HG02852 (cell line): ENCODE measurements at regions not wholly inside any gene's neighbourhood (a gene's known extent, or its start where the extent isn't known, plus 50 kb on each side); places are given as distances from the start of the nearest gene placed in this dataset.

Experiments used
- ATAC-seq: cut with Tn5 transposase; IDR thresholded peaks from one replicate; pipeline ENCODE4 v1.9.1; 2021; ENCODE audit warnings: mild to moderate bottlenecking, moderate library complexity; ENCODE audit not compliant: unreplicated experiment

DNA sequence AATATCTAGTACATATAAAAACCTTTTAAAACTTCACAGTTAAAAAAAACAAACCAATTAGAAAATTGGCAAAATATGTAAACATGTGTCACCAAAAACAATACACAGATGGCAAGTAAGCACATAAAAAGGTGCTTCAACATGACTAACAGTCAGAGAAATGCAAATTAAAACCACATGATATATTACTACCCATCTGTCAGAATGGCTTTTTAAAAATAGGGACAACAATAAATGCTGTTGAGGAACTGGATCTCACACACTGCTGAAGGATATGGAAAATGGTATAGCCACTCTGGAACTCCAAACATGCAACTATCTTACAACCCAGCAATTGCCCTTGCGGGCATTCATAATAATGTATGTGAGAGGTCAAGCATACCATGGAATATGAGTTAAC lies 1153.6 kb downstream of the FLRT2 start:
- ATAC-seq, result no peak

DNA sequence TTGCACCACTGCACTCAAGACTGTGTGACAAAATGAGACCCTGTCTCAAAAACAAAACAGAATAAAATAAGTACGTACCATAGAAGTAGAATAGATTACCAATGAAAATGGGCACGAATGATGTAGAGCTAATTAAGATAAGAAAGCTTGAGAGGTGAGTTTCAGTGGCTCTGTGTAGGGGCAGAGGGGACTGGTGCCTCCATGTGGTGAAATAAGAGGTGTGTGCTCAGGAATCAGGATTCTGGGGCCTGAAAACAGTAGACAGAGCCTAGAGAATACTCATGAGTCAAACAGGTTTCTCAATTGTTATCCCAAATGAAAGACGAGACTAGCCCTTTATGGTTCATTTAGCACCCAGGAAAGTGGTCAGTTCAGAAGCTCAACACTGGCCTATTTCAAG lies 1145.1 kb downstream of the FLRT2 start:
- no peak for ATAC-seq

DNA sequence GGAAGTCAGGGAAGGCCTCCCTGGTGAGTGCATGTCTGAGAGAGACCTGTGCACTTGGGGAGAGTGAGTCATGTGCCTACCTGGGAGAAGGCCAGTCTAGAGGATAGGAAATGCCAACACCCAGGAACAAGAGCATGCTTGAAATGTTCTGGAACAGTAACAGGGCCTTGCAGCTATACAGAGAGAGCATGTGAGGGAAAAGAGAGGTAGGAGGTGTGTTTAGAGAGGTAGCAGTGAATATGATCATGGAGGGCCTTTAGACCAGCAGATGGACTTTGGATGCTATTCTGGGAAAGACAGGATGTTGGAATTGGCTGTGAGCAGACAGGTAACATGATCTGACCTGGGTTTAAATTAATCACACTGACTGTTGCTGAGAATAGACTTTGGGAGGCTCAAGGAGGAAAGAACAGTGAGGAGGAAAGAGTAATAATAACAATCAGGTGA lies 1143.6 kb downstream of the FLRT2 start:
- no peak for ATAC-seq

DNA sequence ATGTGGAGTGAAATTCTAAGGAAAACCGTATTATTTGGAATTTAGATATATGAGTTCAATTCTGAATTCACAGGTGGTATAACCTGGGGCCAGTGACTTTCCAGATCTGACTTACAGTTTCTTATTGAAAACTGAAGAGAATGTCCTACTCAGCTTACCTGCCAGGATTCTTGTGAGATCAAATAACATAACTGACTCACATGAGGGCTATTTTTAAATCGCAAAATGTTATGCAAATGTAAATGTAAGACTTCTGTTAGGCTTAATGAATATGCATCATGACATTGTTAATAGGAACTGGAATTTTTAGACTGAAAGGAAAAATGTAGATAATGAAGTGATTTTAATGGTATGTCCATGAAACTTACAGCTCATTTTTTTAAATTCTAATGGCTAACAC lies 1142.1 kb downstream of the FLRT2 start:
- ATAC-seq, result no peak

DNA sequence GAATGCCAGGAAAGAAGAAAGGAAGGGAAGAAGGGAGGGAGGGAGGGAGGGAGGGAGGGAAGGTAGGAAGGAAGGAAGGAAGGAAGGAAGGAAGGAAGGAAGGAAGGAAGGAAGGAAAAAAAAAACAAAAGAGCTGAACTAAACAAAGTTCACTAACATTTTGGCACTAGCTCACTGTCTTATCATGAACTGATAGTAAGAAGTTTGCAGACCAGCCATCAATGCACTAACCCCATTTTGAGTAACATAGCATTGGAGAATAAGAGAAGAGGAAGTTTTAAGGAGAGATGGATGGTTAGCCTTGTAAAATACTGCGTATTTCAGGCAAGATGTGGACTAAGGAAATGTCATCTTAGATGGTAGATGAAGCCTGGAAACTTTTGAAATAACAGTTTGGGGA lies 1136.0 kb downstream of the FLRT2 start:
- ATAC-seq, result no peak

DNA sequence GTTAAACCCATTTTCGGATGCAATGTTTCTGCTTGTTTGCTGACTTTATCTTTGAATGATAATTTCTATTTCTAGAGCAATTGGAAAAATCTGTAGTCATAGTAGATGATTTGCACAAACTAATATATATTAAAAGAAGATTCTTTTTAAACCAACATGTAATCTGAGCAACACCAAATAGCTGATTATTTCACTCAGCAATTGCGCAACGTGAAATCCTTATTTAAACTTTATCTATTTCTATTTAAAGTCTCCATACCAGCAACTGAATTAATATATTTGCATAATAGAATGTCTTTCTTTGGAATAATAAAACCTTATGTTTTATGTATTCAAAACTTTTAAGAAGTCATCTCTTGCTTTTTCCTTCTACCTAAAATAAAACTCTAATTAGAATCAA lies 1132.4 kb downstream of the FLRT2 start:
- ATAC-seq, result no peak

DNA sequence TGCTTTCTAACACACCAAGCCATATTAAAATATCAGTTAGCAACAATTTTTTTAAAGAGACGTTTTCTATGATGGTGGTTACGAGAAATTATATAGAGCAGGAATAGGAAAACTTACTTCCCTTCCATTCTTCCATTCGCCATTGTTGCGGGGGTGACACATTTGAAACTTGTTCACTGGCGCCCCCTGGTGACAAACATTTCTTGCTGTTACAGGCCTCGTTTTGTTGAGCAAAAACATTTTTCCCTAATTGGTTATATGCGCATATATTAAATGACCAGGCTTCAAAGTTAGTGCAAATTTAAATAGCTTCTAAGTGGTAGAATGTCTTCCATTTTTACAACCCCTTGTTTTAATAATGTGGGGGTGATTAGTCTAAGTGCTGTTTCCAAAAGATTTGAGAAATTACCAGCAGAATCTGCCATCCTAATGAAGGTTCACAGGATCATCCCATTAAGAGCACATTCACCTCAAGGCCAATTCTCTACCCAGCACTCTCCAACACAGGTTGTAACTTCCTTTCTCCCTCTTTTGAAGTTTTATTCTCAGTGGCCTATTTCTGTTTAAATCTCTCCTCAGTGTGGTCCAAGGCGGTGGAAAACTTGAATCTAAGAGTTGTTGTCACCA lies 1124.7 kb downstream of the FLRT2 start:
- ATAC-seq, result no peak

DNA sequence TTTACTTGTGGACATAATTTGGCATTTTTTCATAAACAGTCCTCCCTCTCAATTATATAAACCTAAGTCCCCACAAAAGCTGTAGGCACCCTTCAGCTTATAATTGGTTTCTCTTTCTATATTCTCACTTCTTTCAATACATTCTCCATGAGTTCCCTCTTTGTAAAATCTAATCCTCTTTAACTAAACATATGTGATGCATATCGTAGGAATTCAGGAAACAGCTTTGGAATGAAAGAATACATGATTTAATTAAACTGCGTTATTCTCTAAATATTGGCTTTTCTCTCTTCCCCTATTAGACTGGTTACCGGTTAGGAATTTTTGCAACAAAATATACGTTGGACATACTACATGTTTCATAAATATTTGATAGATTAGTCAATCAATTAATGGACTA lies 1122.6 kb downstream of the FLRT2 start:
- no peak for ATAC-seq

DNA sequence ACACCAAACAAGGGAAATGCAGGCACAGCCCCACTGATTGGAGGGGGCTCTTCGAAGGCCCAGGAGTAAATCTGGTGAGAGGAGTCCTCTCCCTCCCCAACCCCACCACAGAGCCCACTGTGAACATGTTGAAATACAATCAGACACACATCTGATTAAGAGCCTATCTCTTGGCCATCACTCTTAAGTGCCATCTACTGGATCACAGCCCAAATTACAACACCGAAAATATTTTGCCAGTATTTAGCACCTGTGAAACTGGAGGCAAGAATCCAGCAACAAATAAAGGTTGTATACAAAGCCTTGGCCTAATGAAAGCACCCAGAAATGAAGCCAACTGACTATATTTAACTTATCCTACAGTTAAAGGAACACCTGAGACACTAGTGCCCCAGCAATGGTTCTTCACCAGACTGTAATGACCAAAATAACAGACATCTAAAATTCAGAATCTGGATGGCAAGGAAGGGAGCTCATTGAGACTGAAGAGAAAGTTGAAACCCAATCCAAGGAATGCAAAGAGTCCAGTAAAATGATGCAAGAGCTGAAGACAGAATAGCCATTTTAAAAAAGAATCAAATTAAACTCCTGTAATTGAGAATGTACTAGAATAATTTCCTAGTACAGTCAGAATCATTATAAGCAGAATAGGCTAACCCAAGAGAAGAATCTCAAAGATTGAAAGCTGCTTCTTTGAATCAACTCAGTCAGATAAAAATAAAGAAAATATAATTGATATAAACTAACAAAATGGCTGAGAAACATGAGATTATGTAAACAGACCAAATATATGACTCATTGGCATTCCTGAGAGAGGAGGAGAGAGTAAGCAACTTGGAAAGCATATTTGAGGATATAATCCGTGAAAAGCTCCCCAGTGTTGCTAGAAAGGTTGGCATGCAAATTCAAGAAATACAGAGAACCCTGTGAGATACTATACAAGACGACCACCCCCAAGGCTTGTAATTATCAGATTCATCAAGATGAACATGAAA lies 1117.0 kb downstream of the FLRT2 start:
- ATAC-seq, result no peak

DNA sequence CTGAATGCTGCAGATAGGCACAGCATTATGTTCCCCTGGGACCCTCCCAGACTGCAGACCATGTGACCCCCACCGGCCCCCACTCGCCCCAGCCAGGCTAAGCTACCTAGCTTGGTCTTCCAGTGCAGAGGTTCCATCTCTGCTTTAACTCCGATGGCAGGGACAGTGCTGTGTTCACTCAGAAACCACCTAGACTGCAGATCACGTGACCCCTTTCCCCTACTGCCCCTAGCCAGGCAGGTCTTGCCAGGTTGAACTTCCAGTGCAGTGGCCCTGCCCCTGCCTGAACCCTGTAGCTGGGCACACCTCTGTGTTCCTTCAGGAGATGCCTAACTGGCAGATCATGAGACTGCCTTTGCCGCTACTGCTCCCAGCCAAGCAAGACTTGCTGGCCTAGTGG lies 1116.2 kb downstream of the FLRT2 start:
- no peak for ATAC-seq

DNA sequence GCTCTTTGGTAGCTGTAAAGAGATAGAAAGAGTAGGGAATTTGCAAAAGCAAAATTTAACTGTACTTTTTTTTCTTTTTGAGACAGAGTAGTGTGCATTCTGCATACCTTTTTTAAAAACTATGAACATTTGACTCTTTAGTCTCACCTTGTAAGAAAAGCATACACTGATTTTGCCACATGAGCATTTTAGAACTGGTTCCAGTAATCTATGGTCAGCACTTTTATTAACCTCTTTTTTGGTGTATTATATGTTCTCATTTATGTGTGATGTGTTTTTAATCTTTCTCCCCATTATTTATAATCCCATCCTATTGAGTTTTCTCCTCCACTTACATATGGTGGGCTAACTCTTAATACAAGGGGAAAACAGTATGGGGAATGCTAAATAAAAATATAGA lies 1111.4 kb downstream of the FLRT2 start:
- no peak for ATAC-seq

DNA sequence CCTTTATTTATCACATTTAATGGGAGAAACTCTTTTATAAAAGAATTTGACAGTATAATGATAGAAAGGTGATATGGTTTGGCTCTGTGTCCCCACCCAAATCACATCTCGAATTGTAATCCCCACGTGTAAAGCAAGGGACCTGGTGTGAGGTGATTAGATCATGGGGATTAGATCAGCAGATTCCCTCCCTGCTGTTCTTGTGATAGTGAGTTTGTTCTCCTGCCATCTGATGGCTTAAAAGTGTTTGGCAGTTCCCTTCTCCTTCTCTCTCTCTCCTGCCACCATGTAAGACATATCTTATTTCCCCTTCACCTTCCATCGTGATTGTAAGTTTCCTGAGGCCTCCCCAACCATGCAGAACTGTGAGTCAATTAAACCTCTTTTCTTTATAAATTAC lies 1110.3 kb downstream of the FLRT2 start:
- no peak for ATAC-seq

DNA sequence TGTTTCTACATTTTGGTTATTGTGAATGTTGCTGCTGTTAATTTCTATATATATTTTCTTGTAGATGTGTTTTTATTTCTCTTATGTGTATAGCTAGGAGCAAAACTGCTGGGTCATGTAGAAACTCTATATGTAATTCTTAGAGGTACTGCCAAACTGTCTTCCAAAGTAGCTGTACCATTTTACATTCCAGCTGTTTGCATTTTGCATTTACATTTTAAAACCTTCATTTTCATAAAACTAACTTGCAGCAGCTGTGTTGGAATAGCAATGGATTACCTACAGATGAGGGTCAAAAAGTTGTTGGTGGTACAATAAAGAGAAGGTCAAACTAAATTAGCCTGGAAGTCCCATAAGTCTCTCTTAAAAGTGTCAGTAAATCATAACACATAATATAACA lies 1109.7 kb downstream of the FLRT2 start:
- ATAC-seq, result no peak

DNA sequence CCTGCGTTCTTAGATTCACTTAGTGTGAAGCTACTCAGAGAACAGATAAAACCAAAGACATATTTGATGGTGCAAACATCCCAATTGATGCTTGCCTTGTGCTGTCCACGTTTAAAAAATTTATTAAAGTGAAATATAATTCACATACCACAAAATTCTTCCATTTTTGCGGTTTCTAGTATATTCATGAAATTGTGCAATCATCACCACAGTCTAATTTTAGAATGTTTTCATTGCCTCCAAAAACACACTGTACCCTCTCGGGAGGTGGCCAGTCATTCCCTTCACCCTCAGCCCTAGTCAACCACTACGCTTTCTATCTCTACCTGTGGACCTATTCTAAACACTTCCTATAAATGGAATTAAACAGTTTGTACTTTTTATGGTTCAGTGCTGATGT lies 1109.2 kb downstream of the FLRT2 start:
- no peak for ATAC-seq

DNA sequence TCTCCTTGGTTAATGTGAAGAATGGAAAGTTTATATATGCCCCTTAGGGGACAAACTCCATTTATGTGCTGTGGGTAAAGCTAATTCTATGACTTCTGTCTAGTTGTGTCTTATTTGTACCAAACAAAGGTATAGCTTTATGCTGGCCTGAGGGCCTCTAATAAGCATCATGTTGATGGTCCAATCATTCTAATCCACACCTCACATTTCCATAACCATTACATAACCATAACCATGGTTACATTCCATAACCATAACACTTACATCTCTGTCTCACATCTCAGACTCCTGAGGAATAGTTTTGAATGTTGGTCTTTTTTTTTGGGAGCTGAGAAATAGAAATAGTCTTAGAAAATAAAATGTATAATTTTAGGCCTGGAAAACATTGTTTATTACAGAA lies 1097.1 kb downstream of the FLRT2 start:
- ATAC-seq, result no peak

DNA sequence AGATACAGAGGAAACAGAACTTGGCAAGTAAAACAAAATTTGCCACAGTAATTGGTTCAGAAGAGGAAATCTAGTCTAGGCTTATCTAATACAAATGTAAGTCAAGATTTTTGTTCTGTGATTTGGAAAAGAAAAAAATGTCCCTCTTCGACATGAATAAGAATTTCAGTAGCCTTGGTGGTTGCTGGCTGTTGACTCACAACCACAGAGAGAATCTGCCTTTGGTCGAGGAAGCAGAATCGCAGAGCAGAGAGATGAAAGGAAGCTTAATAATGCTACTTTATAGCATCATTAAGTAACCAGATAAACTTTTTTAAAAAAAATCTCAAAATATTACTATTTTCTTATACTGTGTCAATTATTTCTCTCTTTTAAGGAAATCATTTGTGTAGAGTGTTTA lies 1096.6 kb downstream of the FLRT2 start:
- no peak for ATAC-seq

DNA sequence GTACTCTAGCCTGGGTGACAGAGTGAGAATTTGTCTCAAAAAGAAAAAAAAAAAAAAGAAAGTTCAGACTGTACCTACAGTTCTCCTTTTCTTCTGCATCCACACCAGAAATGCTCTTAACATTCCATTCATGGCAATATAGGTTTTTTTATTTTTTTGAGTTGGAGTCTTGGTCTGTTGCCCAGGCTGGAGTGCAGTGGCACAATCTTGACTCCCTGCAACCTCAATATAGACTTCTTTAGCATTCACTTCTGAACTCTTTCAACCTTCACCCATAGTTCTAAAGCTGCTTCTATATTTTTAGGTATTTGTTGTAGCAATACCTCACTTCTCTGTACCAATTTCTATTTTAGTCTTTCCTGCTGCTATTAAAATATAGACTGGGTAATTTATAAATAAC lies 1095.7 kb downstream of the FLRT2 start:
- ATAC-seq, result no peak

DNA sequence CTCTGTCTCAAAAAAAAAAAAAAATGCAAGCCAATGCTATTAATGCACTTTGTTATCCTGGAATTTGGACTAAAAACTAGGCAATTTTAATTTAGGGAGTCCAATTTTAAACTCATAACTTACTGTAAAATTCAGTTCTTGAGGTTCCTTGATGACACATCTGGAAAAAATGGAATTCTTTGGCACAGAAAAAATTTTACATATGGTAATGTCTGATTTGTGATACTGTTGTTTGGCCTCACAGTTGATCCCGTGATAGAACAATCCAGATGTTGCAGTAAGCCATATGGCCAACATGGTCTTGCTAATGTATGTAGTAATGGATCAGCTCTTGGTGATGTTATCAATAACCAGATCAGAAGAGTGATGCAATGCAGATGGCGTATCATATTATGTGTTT lies 1089.8 kb downstream of the FLRT2 start:
- ATAC-seq, result no peak

DNA sequence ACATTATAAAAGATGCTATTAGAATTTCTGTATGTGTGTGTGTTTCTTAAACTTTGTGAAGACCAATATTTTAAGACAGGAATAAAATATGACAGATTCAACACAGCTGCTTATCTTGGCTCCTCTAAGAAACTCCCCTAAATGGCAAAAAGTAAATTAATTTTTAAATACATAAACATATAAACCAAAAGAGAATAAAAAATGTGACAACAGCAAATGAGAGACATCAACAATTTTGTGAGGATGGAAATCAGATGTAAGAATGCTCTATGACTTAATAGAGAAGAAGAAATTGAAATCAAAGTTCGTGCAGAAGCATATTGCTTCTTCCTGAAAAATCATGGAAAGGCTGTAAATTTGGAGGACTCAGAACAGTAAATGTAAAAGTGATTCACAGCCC lies 1083.8 kb downstream of the FLRT2 start:
- no peak for ATAC-seq

DNA sequence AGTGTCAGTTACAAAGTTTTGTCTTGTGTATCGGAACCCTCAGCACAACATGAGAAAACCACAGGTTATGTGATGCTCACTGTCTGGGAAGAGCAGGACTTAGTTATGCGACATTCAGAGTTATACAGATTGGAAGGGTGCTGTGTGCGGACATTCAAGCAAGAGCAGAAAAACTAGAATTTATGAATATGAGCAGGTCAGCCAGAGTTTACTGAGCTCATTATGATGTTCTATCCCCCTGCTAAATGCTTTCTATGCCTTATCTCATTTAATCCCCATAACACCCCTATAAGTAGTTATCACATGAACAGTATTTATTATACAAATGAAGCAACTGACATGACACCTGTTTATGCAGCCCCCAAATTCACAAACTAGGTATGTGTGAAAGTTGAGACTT lies 1083.2 kb downstream of the FLRT2 start:
- ATAC-seq, result no peak

DNA sequence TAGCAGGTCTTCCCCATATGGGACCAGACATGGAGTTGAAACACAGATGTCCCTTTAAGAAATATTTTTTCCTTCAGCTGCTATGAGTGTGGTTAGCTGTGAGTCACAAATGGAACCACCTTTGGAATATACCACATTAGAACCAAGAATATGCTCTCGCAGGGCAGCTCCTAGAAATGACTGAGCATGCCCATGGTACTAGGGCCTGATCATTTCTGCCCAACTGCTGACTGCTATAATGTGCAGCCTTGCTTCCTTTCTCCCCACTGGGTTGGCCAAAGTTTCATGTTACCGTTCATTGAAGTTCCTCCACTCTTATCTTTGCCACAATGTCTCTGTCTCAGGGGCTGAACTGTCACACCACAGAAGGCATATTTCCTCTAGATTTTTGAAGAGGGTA lies 1074.6 kb downstream of the FLRT2 start:
- ATAC-seq, result no peak

DNA sequence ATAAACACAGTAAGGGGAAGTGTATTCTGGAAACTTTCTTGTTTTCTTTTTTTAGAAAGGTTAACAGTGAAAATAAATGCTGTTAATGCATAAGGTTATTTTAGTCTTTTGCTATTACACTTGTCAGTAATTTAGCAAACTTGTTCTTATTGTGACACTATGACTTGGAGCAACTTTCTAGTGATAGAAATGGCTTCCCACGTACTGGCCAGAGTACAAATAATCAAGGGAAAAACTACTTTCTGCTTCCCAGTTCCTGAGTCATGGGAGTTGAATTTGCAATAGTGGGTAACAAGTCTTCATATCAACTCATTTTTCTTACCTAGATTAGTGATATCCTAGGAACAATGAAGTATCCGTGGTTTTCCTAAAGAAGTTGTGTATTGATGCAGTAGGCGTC lies 1072.3 kb downstream of the FLRT2 start:
- no peak for ATAC-seq
